ENCODE measurements at regions not wholly inside any gene's neighbourhood (a gene's known extent, or its start where the extent isn't known, plus 50 kb on each side); places are given as distances from the start of the nearest gene placed in this dataset.

- no peak for TF ChIP-seq EP300 (IDR thresholded peaks at IDR 0.05; ENCODE audit: low read length)
- TF ChIP-seq ETS1 (conservative IDR thresholded peaks at IDR 0.05; ENCODE audit: control insufficient read depth, low read depth, low read length), result no peak
- TF ChIP-seq PTRF (tag; IDR thresholded peaks at IDR 0.05), result no peak
Measured at GRCh38 chr22:19607192-19608002, 83.2 kb upstream of the CLDN5 start.
